Testis (tissue), 2 donors: ENCODE measurements at regions not wholly inside any gene's neighbourhood (a gene's known extent, or its start where the extent isn't known, plus 50 kb on each side); places are given as distances from the start of the nearest gene placed in this dataset.
A peak's percentile ranks its signal among the peaks of the same experiment; 100 is the strongest.

Experiments
- DNase-seq: peaks from one replicate; pipeline ENCODE4 v3.0.0-alpha.2; 2019
- H3K27ac ChIP-seq, 2 donors: fragments of 200-600 bp; sonication (generic); one replicate each; pipeline ENCODE4 v1.5.1; 2019
- H3K27me3 ChIP-seq: fragments of 200-600 bp; sonication (generic); one replicate; pipeline ENCODE4 v1.5.1; 2019
- H3K36me3 ChIP-seq: fragments of 200-600 bp; sonication (generic); one replicate; pipeline ENCODE4 v1.5.1; 2017; ENCODE audit warnings: low read depth; ENCODE audit errors: missing control alignments
- H3K4me1 ChIP-seq: fragments of 200-600 bp; sonication (generic); one replicate; pipeline ENCODE4 v1.5.1; 2019
- H3K4me3 ChIP-seq, 2 donors: fragments of 200-600 bp; sonication (generic); one replicate each; pipeline ENCODE4 v1.5.1; 2017 to 2019
- H3K9me3 ChIP-seq: fragments of 200-600 bp; sonication (generic); one replicate; pipeline ENCODE4 v1.5.1; 2017
- CTCF ChIP-seq, 3 experiments: fragments of 450-650 bp in 2 of 3; fragments of 200-600 bp in 1 of 3; sonication (generic) in 1 of 3; IDR thresholded peaks; one replicate each; pipeline ENCODE4 v1.5.1; 2016 to 2019; ENCODE audit warnings: antibody characterized with exemption in 3 of 3, mild to moderate bottlenecking in 2 of 3, moderate library complexity in 1 of 3
- POLR2A ChIP-seq: fragments of 450-650 bp; IDR thresholded peaks from one replicate; pipeline ENCODE4 v1.6.1; 2017; ENCODE audit warnings: antibody characterized with exemption, mild to moderate bottlenecking, moderate library complexity
- WGBS, 2 donors: methylation state at CpG; one replicate each; pipeline ENCODE4 v1.1.5; 2018; 5-methylcytosine and 5-hydroxymethylcytosine counted together
- intact Hi-C: fragments of 100-400 bp; cut with DNase I; formaldehyde crosslinking; loops from one replicate; pipeline ENCODE4 v1.15.1; 2023; ENCODE audit warnings: low total_unique reads

DNA sequence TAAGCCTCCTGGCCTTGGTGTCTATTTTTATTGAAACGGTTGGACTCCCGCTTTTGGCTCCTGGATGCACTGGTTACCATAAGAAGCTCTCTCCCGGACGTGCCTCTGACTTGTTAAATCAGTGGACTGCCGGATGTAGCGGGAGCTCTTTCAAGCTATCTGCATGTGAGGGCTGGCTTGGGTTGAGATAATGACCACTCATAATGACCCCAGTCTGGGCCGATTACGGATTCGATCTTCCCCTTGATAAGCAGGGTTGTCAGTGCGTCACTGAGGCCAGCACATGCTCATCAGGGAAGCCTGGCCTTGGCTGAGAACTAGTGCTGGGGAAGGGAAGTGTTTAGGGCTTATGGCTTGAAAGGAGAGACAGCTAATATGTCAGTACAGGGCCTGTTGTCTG lies 528.1 kb downstream of the CDH26 start:
- Histone ChIP-seq H3K27me3 (no peaks in the 10 kb centered on the region), H3K4me1 (no peaks in the 10 kb centered on the region), H3K9me3 (no peaks in the 10 kb centered on the region), H3K36me3 (no peaks in the 10 kb centered on the region), H3K27ac (no peak overlapping the region), H3K4me3 (no peak overlapping the region)
- TF ChIP-seq POLR2A (no peak), CTCF (IDR thresholded peaks at IDR 0.05) (no peak)
- 82 to 94% methylated on average over 10 of the region's 10 CpGs for WGBS, 2 donors
- intact Hi-C loops, result no loop called here
- no peak for DNase-seq

DNA sequence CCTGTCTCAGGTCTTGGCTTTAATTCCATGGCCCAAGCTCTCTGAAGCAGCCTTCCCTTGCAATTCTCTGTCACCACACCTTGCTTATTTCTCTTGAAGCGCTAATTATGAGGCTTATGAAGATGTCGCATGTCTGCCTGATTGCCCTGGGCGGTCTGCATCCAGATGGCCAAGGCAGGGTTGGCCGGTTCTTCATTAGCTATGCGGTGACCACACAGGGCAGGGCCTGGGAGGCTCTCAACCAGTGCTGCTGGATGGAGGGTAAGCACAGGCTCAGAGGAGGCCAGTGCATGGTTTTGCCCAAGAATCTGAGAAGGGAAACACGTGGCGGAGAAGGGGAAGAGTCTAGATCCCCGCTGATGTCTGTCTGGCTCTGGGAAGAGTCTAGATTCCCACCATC lies 528.7 kb downstream of the CDH26 start:
- TF ChIP-seq CTCF (IDR thresholded peaks at IDR 0.05), result no peak
- no peak for TF ChIP-seq POLR2A
- H3K9me3 ChIP-seq, result no peaks in the 10 kb centered on the region
- H3K4me1 ChIP-seq, result no peaks in the 10 kb centered on the region
- no peak overlapping the region for H3K4me3 ChIP-seq
- DNase-seq, result no peak
- 88 to 96% methylated on average over 6 to 8 of the region's 8 CpGs for WGBS, 2 donors
- no peak overlapping the region for H3K27ac ChIP-seq
- H3K27me3 ChIP-seq, result no peaks in the 10 kb centered on the region
- intact Hi-C loops, result no loop called here
- no peaks in the 10 kb centered on the region for H3K36me3 ChIP-seq

DNA sequence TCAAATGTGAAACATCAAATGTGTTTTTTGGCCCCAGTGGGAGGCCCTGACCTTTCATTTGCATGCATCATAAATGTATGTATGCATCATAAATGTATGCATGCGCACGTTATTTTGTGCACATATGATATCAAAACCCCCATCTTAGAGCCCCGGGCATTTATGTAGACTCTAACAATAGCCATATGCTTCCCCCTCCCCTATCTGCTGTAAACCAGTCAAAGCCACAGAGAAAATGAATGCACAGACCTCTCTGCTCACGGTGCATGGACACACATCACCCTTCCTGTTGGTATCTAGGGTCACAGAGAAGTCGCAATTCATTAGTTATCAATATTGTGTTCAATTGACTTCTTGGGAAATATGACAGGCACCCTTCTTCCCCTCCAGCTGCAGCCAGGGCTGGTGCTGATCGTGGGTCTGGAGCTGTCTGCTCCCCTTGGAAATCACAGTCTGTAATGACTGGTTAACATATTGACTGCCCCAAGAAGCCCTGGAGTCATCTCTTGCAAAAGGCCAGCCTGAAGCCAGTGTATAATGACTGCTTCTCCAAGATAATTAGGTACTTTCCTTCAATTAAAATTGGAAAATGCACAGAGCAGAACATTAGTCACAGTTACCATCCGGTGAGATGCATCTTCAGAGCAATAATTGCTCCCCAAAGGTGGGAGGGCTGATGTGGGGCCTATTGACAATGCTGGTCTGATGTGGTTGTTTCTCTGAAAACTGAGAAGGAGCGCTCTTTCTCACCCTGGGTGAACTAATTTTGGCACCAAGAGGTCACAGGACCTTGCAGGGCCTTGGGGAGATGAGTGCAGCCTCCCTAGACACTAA lies 532.2 kb downstream of the CDH26 start:
- Histone ChIP-seq H3K4me3 (no peak overlapping the region), H3K4me1 (no peaks in the 10 kb centered on the region), H3K9me3 (no peaks in the 10 kb centered on the region), H3K36me3 (no peaks in the 10 kb centered on the region), H3K27ac (no peak overlapping the region), H3K27me3 (no peaks in the 10 kb centered on the region)
- WGBS, 2 donors, result 77 to 82% methylated on average over 8 of the region's 8 CpGs
- no peak for DNase-seq
- intact Hi-C loops, result no loop called here
- TF ChIP-seq POLR2A (no peak), CTCF (IDR thresholded peaks at IDR 0.05) (no peak)

GRCh38 chr20:60491051-60491581 lies 532.9 kb downstream of the CDH26 start:
- TF ChIP-seq CTCF (IDR thresholded peaks at IDR 0.05), result no peak
- no peak for TF ChIP-seq POLR2A
- peak; percentile 21 for DNase-seq
- H3K27me3 ChIP-seq, result no peaks in the 10 kb centered on the region
- no peaks in the 10 kb centered on the region for H3K9me3 ChIP-seq
- H3K27ac ChIP-seq, result no peak overlapping the region
- H3K4me1 ChIP-seq, result no peaks in the 10 kb centered on the region
- intact Hi-C loops, result no loop called here
- 35 to 41% methylated on average over 5 of the region's 5 CpGs for WGBS, 2 donors
- no peaks in the 10 kb centered on the region for H3K36me3 ChIP-seq
- no peak overlapping the region for H3K4me3 ChIP-seq

DNA sequence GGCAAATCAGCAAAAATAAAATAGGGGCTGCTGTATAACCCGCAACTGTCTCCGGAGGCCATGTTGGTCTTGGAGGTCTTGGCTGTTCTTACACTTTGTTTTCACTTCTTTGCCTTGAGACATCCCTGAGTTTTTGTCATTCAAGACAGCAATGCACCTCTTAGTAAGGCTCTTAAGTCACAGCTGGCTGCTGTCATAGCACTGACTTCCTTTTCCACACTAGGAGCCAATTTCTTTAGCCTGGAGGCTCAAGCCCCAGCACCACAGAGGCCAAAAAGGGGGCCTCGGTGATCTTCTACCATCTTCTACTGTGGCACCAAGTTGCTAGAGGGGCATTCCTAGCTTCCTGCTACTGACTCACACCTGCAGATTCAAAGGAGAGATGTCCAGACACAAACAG lies 536.3 kb downstream of the CDH26 start:
- intact Hi-C loops, result no loop called here
- H3K27me3 ChIP-seq, result no peaks in the 10 kb centered on the region
- TF ChIP-seq CTCF (IDR thresholded peaks at IDR 0.05) (no peak), POLR2A (no peak)
- H3K27ac ChIP-seq, result no peak overlapping the region
- H3K36me3 ChIP-seq, result no peaks in the 10 kb centered on the region
- H3K4me3 ChIP-seq, result no peak overlapping the region
- no peak for DNase-seq
- WGBS, 2 donors, result 90 to 91% methylated on average over 3 of the region's 3 CpGs
- H3K4me1 ChIP-seq, result no peaks in the 10 kb centered on the region
- no peaks in the 10 kb centered on the region for H3K9me3 ChIP-seq
